Activated effector memory CD4-positive, alpha-beta T cell treated with anti-CD3 and anti-CD28 coated beads, Interleukin-2, amount 50 U/mL, for 16 hours (primary cell): ENCODE measurements at regions not wholly inside any gene's neighbourhood (a gene's known extent, or its start where the extent isn't known, plus 50 kb on each side); places are given as distances from the start of the nearest gene placed in this dataset.

Source experiments
- DNase-seq: peaks from one replicate; pipeline ENCODE4 v3.0.0-alpha.2; 2020

DNA sequence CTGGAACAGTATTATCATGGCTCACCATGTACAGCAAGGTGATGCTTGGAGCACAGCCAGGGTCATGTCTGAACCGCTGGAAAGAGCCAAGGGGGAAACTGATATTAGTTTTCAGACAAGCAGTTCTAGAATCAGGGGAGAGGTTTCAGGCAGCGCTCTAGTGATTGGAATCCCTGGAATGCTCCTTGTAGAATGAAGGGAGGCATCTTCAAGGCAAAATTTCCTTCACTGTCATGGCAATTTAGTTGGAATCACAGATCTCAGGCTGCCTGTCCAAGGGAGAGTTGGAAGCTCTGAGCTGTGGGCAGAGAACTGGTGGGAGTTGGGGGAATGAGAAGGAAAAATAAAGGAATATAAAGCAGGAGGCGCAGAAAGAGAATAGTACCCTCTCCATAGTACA, 737.1 kb downstream of the PTPRU start:
- DNase-seq, result no peak

DNA sequence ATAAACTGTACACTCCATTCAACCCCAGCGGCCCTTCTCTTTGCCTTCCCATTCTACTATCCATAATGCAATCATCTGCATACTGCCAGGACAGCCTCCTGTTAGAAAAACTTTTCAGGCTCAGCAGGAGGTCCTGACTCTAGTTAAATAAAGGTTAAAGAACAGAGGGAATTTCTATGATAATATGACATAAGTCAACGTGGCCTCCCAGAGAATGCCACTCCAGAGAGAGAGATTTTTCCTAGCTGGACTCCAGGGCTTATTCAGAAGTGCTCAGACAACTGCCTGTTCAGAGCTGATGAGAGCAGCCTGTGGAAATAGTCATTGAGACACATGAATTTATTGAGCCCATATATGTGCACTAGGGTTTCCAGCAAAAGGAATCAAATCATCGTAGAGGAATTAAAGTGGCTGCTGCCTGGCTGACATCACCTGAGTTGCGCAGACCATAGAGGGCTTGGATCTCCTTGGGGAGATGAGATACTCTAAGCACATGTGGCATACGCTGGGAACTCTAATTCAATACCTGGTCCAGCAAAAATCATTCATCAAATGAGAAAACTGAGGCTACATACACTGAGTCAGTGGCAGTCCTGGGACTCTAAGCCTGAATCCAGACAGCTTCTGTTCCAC, 736.2 kb downstream of the PTPRU start:
- DNase-seq, result no peak

DNA sequence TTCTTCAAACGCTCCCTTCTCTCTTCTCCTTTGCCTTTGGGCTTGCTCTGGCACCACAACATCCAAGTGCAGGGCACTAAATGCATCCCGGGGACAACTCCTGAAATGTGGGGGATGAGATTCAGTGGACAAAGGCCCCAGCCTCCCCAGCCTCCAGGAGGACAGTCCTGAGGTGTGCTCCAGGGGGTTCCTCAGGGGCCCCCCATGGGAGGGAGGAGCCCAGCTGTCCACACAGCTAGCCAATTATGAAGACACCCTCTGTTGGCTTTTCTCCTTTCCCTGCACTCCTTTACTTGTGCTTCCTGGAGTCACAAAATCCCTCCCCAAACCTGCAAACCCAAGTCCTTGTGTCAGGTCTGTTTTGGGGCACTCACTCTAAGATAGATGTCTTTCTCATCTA, 735.4 kb downstream of the PTPRU start:
- DNase-seq, result no peak

DNA sequence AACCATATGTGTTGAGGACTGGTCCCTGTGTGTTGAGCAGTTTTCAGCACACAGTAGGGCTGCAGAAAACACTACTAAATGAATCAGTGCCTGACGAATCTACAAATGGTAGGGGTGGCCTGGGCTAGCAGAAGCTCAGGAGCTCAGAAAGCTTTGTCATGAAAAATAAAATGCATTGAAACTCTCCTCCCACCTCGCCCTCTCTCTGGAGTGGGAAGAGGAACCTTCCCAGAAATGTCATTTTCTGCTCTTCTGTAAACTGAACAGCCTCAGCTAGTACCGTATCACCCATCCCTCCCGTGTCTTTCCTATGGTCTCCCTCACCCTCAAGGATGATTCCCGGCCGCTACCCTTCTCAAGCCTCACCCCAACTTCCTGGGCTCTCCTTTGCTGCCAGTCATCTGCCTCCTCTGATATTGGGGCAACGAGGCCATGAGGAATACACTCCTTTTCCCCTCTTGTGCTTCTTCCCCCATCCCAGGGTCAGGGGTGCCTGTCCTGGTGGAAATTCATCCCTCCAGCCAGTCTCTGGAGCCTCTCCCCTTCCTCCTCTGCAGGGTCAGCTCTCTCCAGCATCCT, 734.5 kb downstream of the PTPRU start:
- DNase-seq, result no peak

DNA sequence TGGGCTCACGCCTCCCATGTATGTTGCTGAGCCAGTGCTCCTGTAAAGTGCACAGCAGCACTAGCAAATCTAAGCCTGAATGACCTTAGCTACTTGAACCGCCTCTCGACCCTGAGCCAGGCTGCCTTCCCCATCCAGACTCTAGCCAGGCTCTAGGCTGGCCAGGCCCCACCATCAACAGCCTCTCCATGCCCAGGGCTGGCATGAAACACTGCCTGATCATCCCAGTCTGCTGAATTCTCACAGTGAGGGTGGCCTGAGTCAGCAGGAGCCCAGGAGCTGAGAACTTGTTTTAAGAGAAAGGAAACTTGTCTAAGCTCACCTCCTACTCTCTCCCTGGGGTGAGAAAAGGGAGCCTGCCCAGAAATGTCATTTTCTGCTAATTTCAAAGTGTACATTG, 733.3 kb downstream of the PTPRU start:
- DNase-seq, result no peak

DNA sequence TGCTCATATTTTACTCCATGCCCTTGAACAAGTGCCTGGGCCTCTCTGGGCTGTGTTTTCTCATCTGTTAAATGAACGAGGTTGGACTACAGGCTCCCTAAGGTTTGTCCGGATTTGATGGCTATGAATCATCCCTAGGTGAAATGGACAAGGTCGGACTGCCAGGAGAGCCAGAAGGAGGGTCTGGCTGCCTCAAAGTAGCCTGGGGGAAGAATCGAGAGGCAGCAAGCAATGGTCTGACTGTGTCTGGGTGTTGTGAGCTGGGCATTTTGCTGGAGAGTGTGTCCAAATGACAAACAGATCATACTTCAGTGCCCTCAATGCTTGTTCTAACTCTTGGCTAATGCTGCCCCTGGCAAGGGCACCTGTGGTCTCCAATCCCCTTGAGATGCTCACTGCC, 730.9 kb downstream of the PTPRU start:
- DNase-seq, result no peak

DNA sequence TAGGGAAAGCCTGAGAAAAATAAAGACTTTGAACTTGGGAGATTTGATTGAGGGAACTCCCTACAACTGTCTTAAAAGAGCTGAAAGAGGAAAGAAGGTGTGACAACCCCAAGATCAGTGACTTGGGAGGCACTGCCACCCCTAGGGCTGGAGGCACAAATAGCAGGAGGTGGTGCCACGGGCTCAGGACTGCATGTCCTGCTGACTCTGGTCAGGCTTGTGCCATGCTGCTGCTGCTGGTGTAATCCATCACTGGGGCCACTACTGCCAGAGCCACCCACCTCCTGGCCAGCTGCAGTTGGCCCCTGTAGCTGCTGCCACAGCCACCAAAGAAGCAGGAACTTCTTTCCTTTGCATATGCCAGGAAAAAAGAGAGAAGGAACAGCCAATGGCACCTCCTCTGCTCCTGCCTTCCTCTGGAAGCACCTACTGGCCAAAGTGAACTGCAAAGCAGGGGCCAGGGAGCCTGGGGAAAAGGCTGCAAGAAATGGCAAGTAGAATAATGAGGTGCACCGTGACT, 730.3 kb downstream of the PTPRU start:
- DNase-seq, result no peak

DNA sequence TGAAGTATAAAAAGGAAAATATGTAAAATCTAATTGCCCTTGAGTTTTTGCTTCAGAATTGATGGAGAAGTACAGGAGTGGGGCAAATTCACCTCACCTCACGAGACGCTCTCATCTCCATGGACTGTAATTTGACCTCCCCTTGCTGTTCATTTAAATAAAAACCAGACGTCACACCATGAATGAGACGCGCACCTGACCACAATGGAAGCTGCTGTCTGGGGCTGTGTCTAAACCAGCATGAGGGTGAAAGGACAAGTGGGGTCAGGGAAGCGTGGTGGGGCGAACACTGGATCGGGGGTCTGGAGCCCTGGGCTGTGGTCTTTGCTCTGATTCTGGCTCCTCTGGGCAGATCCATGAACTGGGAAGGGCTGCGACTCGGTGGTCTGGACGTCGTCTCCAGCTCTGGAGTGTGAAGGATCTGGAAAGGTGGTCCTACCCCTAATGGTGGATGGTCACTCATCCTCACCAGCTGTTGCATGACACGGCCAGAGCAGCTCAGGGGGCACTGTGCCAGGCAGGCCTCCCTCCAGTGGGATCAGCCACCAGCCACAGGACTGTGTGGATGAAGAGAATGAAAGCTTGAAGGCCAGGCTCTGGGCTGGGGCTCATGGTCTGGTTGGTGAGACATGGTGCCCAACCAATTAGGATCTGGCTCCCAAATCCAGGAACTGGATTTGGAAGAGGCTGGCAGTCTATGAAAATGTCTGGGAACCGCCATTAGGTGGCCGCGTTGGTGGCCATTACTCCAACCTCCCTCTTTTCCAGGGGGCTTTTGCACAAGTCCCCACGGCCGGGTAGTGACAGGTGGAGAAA, 728.6 kb downstream of the PTPRU start:
- no peak for DNase-seq

DNA sequence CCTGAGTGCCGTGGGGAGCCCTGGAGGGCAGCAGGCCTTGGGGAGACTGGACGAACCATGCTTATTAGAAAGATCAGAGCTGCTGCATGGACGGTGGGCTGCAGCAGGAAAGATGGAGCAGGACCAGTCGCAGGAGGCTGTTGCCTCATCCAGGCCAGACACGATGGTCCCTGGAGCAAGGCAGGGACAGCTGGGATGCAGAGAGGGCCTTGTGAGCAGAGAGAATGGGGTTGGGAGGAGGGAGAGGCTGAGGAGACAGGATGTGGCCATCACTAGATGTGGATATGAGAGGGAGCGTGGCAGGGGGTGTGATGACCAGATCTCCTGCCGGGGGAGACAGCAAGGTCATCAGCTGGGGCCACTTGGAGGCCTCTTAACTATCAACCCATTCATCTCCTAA, 727.6 kb downstream of the PTPRU start:
- DNase-seq, result no peak

DNA sequence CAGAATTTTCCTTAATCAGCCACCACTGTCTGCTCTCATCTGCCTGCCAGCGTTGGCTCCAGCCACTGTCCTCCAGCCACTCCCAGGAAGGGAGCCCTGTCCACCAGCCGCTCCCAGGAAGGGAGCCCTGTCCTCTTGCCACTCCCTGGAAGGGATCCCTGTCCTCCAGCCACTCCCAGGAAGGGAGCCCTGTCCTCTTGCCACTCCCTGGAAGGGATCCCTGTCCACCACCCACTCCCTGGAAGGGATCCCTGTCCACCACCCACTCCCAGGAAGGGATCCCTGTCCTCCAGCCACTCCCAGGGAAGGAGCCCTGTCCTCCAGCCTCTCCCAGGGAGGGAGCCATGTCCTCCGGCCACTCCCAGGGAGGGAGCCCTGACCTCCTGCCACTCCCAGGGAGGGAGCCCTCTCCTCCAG, 726.5 kb downstream of the PTPRU start:
- no peak for DNase-seq

DNA sequence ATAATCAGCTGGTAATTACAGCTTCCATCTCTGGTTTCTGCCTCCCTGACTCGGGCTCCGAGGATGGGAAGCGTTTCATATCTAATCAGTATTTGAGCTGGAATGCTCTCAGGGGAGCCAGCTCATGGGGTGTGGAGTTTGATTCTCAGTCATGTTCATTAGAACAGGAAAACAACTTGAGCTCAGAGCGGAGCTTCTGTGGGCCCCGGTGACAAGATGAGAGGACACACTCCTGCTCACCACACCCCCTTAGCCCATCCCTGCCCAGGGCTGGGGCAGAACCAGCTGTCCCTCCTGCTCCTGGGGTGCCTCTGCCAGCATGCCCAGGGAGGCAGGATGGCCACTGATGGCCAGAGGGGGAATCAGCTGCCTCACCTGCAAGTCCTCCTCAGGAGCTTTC, 726.0 kb downstream of the PTPRU start:
- no peak for DNase-seq

DNA sequence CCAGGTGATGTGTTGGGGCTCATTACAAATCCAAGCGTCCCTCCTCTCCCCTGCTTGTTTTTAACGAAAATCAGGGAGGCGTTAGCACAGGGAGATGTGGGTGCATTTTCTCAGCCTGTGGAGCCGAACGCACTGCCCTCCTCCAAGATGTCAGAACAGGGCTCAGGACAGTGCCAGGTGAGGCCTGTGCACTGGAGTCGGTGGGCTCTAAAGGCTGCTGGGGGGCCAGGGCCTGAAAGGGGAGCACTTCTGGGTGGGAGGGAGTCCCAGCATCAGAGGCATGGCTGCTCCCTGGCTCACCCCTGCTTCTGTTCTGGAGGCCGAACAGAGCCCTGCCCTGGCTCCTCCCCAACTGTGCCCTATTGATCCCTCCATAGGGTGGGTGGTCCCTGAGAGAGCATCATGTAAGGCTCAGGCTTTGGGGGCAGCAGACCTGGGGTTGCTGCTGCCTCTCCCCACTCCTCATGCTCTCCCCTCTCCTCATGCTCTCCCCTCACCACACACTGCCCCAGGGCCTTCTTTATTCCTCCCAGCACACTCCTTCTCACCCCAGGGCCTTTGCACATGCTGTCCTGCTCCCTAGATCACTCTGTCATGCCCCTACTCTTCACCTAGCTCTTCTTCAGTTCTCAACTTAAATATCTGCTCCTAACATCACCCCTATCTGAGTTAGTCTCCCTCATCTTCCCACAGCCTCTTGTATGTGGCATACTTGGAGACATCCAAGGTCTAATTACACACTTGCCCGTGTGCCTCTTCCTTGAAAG, 725.2 kb downstream of the PTPRU start:
- no peak for DNase-seq

DNA sequence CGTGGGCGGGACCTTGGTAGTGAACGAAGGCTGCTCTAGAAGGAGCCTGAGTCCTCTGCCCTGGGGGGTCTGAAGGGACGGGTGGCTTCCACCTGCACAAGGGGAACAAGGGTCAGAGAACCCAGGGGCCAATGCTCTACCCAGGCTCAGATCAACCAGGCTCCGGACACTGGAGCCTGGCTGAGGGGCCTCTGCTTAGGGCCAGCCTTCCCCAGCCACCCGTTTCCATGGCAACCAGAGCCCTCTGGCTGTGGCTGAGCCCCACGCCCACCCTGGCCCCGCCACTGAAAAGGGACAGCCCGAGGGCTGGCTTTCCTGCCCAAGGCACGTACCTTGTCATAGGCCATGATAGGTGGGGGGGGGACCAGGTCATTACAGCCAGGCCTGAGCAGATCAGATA, 724.6 kb downstream of the PTPRU start:
- DNase-seq, result no peak

DNA sequence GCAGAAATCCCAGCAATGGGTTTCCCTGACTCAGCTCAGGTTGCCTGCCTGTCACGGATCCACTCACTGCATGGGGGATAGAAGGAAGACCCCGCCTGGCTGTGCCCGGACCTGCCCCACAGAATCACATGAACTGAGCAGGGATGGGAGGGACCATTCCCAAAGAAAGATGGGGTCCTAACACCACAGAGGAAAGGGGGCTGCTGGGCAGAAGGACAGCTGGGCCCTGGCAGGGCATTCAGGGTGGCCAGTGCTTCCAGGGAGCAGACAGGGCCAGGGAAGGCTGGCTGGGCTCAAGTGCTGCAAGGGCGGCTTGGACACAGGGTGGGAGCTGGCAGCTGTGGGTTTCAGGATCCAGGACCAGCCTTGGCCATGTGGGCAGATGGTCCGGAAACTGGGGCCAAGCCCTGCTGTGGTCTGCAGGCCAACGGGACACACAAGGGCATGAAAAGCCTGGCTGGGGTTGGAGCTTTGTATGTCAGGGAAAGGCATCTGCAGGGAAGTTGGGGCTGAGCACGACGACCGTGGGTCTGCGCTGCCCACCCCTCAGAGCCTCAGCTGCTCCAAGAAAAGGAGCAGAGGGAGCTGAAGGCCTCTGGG, 723.9 kb downstream of the PTPRU start:
- no peak for DNase-seq

DNA sequence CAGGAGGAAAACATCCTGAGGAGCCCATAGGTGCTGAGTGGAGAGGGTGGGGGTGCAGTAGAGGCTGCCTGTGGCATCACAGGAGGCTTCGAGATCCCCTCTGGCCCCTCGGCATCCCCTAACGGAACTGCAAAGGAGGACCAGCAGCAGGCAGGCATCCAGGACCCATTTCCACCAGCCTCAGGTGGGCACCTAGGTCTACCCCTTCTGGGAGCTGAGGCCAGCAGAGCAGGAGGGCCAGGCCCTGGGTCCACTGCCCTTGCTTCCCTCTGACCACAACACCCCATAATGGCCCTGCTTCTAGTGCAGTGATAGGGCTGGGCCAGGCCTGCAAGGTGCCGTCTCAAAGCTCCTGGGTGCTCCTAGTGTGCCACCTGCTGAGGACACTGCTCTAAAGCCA, 723.0 kb downstream of the PTPRU start:
- no peak for DNase-seq

DNA sequence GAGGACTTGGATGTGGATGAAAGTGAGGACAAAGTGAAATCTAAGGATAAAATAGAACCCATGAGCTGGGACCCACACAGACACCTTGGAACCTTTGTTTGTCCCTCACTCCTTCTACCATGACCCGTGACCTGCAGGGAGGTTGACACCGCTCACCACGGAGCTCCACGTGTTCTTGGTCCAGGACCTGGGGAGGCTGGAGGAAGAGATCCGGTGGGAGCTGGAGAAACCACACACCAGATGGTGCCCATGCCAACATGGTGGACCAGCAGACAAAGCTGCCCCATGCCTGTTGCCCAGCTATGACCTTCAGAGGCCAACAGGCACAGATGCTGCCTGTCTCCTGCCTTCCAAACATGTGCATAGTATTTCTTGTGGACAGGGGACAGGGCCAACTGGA, 721.9 kb downstream of the PTPRU start:
- no peak for DNase-seq

DNA sequence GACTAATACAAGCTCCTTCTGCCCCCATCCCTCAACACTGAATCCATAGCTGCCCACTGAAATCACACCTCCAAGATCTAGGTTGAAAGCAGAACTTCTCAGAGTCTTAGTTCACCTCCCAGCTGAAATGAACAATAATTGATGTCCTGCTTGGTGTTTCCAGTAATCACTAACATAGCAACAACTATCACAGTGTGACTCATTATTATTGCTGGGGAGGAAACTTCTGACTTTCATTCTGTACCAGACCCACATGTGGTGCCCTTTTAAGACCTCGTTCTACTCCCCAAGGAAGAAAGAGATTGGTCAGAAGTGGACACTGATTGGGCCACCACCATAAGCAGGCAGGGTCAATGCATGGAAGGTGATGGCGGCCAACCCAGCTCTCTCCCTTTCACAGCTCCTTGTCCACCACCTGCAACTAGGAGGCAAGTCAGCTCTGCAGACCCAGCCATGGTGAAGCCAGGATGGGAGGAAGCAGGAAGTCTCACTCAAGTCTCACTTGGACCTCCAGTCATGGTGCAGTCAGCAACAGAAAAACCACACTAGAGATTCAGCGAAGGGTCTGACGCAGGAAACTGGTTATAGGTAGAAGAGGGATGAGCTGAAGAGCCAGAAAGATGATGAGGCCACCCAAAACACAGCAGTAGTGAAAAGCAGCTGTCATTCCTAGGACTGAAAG, 720.2 kb downstream of the PTPRU start:
- DNase-seq, result no peak

DNA sequence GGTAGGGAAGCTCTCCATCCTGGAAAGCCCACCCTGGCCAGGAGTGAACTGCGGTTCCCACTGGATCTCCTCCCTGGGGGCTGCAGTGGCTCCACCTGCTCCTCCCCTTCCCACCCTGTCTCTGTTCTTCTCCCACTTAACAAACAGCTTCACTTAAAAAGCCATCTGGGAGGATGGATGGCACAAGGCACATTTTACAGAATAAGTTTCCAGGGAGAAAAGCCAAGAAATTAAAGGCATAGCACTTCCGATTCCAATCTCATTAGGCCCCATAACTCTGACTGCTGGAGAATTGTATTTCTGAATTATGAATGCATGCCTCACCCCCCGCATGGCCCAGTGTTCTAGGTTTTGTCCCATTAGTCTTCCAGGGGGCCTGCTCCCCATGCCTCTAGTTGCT, 718.3 kb downstream of the PTPRU start:
- DNase-seq, result no peak

DNA sequence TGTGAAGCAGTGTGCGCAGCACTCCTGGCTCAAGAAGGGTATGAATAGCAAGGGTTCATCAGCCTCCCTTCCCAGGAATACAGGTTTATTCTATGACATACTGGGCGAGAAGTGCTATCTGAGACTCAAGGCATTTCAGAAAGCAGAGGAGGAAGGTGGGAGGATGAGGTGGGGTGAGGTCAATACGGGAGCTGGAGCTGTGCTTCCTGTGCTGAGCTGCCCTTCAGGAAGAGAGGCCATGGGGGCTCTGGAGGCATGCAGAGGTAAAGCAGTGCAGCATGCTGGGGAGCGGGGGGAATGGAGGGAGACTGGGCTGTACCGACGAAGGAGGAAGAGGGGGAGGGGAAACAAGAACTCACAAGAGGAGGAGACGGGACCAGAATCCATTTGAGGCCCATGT, 717.6 kb downstream of the PTPRU start:
- DNase-seq, result no peak

DNA sequence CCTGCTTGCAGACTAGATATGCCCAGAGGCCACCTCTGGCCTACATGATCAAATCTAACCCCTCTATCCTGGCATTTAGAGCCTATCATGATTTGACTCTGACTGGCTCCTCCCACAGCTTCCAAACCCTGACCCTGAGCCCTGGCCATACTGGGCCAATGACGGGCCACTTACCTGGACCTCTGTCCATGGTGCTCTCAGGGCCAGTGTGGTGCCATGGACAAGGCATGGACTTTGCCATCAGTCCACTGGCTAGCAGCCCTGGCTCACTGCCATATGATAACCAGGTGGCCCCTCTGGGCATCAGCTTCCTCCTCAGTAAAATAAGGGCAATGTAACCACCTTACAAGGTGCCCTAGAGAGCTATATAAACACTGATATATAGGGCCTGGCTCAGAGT, 713.4 kb downstream of the PTPRU start:
- no peak for DNase-seq

DNA sequence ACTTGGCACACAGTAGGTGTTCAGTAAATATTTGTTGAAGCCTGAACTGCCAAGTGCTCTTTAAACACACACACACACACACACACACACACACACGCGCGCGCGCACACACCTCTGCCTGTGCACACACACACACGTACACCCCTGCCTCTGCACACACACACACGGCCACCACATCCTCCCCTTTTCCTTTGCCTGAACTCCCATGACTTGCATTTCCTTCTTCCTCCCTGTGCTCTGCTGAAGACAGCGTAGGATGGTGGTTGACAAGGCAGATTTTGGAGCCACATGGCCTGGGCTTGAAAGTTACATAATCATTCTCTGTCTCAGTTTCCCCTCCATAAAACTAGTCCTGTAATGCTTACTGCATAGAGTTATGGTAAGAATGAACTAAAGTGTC, 712.3 kb downstream of the PTPRU start:
- DNase-seq, result no peak

DNA sequence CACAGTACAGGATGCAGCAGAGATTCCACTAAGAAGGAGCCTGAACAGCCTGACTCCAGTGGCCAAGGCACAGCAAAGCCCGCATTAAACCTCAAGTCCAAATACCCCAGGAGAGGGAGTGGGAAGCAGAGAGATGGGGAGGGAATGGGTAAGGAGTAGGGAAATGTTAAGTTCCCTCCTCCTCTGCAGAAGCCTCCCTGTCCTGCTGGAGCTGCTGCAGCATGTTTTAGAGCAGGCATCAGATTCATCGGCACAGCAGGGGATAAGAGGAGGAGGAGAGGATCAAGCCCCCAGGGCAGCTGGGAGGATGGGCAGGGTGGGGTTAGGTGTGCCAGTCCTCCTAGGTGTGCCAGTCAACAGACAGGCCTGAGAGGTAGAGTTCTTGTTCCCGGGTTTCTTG, 709.7 kb downstream of the PTPRU start:
- no peak for DNase-seq
